Mammary epithelial cell (primary cell): ENCODE measurements at regions not wholly inside any gene's neighbourhood (a gene's known extent, or its start where the extent isn't known, plus 50 kb on each side); places are given as distances from the start of the nearest gene placed in this dataset.

ENCODE experiments used
- CTCF ChIP-seq, 2 donors: IDR thresholded peaks in 1 of 2; conservative IDR thresholded peaks in 1 of 2; 2 replicates each; pipeline ENCODE4 v1.5.1; 2011 to 2012; ENCODE audit warnings: inconsistent platforms in 2 of 2, low read length in 2 of 2, mild to moderate bottlenecking in 2 of 2, control low read depth in 1 of 2, low read depth in 1 of 2; ENCODE audit not compliant: insufficient read depth in 1 of 2; ENCODE audit errors: extremely low read depth in 1 of 2
- EZH2 ChIP-seq: IDR thresholded peaks from 2 replicates; pipeline ENCODE4 v1.6.1; 2012; ENCODE audit warnings: low read length, inconsistent platforms, borderline replicate concordance

GRCh38 chr2:237167934-237168333 is 82.2 kb downstream of the COPS8 start:
- no peak for TF ChIP-seq CTCF (conservative IDR thresholded peaks at IDR 0.05 in 1 of 2, IDR thresholded peaks at IDR 0.05 in 1 of 2; ENCODE audit: extremely low read depth in 1 of 2, insufficient read depth in 1 of 2, low read depth in 1 of 2, low read length in 2 of 2)
- TF ChIP-seq EZH2: no peak
